HepG2 (cell line): ENCODE measurements at regions not wholly inside any gene's neighbourhood (a gene's known extent, or its start where the extent isn't known, plus 50 kb on each side); places are given as distances from the start of the nearest gene placed in this dataset.

Experiments
- ATAC-seq: fragments of 200-7000 bp; cut with Tn5 transposase; 3 replicates; pipeline ENCODE4 v1.9.1; 2020; ENCODE audit warnings: mild to moderate bottlenecking, moderate library complexity
- BruUV-seq: library from RNA; stranded (reverse); fragments of 400-500 nt; replicated peaks from 2 replicates; lab custom pipeline; 2021; lab: Mats Ljungman, UMichigan
- CTCF ChIA-PET: fragments of 300-600 bp; formaldehyde crosslinking; extraction: SDS; loops from one replicate; lab custom pipeline; 2021; ENCODE audit warnings: low total read pairs, inconsistent platforms, low intra/inter-chr PET ratio; lab: Yijun Ruan, JAX
- POLR2A ChIA-PET: fragments of 350-600 bp; sonication (Branson Sonifier 250); formaldehyde crosslinking; loops from one replicate; lab custom pipeline; 2020; ENCODE audit warnings: antibody characterized with exemption, inconsistent platforms; lab: Yijun Ruan, JAX
- DNase-seq: peaks from one replicate; pipeline ENCODE4 v3.0.0-alpha.2; 2015; ENCODE audit warnings: low spot score
- FAIRE-seq: peaks from 3 replicates; lab custom pipeline; 2011; peaks lifted over from hg19 to GRCh38; lab: Jason Lieb, UNC
- H2AFZ ChIP-seq: one replicate; pipeline ENCODE4 v1.6.1; 2011; ENCODE audit warnings: low read length, inconsistent platforms
- H3K27ac ChIP-seq: fragments of 300-600 bp; 3 replicates; pipeline ENCODE4 v1.8.0; 2011; ENCODE audit warnings: mixed run types, mild to moderate bottlenecking, mixed read lengths, low read length, inconsistent platforms; ENCODE audit not compliant: insufficient read depth; ENCODE audit errors: extremely low read length
- H3K27me3 ChIP-seq, 2 experiments: fragments of 200-600 bp in 1 of 2; 2 replicates in 1 of 2; 3 replicates in 1 of 2; pipeline versions ENCODE4 v1.6.0 to v1.8.0; 2011; ENCODE audit warnings: low read length in 2 of 2, mild to moderate bottlenecking in 2 of 2, moderate library complexity in 2 of 2, inconsistent platforms in 1 of 2; ENCODE audit not compliant: insufficient read depth in 2 of 2, control insufficient read depth in 1 of 2
- H3K36me3 ChIP-seq, 2 experiments: fragments of 200-600 bp in 1 of 2; replicated peaks in 1 of 2; 2 replicates in 1 of 2; 3 replicates in 1 of 2; pipeline versions ENCODE4 v1.5.1 to v1.8.0; 2011; ENCODE audit warnings: low read length in 2 of 2, inconsistent platforms in 1 of 2; ENCODE audit not compliant: insufficient read depth in 2 of 2, control insufficient read depth in 1 of 2
- H3K4me1 ChIP-seq: 2 replicates; pipeline ENCODE4 v1.5.1; 2012; ENCODE audit warnings: low read length, inconsistent platforms; ENCODE audit not compliant: insufficient read depth
- H3K4me2 ChIP-seq: 2 replicates; pipeline ENCODE4 v1.6.0; 2011; ENCODE audit warnings: low read depth, low read length, inconsistent platforms
- H3K4me3 ChIP-seq, 3 experiments: fragments of 200-600 bp in 1 of 3; sonication (generic), shearing (Covaris generic) in 1 of 3; replicated peaks in 1 of 3; 2 replicates each; pipeline ENCODE4 v1.5.1; 2011 to 2016; ENCODE audit warnings: low read length in 3 of 3, inconsistent platforms in 2 of 3, low read depth in 2 of 3, mild to moderate bottlenecking in 2 of 3, control low read depth in 1 of 3, mixed read lengths in 1 of 3; ENCODE audit not compliant: insufficient read depth in 1 of 3
- H3K79me2 ChIP-seq: one replicate; pipeline ENCODE4 v1.6.1; 2011; ENCODE audit warnings: low read length, inconsistent platforms; ENCODE audit not compliant: insufficient read depth
- H3K9ac ChIP-seq: 2 replicates; pipeline ENCODE4 v1.6.0; 2011; ENCODE audit warnings: mild to moderate bottlenecking, low read depth, low read length, inconsistent platforms; ENCODE audit not compliant: insufficient read depth
- H3K9me3 ChIP-seq: 2 replicates; pipeline ENCODE4 v1.5.1; 2012; ENCODE audit warnings: mild to moderate bottlenecking, low read length
- H4K20me1 ChIP-seq: 2 replicates; pipeline ENCODE4 v1.6.0; 2011; ENCODE audit warnings: inconsistent platforms, mild to moderate bottlenecking, low read length, moderate library complexity; ENCODE audit not compliant: insufficient read depth
- ADNP ChIP-seq: sonication (generic); formaldehyde crosslinking; IDR thresholded peaks from 2 replicates; pipeline ENCODE4 v1.4.0; 2020; ENCODE audit warnings: missing genetic modification reagents
- ARID2 ChIP-seq: sonication (generic); formaldehyde crosslinking; IDR thresholded peaks from 2 replicates; pipeline ENCODE4 v1.8.1; 2022; ENCODE audit warnings: mild to moderate bottlenecking, missing genetic modification reagents, borderline replicate concordance
- ASH2L ChIP-seq: fragments of 300-600, 200-600 bp; sonication (generic); IDR thresholded peaks from 2 replicates; pipeline ENCODE4 v1.7.0; 2017; ENCODE audit warnings: low read depth, mild to moderate bottlenecking, moderate library complexity, mixed read lengths, low read length; ENCODE audit not compliant: insufficient read length
- DR1 ChIP-seq: sonication (generic); formaldehyde crosslinking; IDR thresholded peaks from 2 replicates; pipeline ENCODE4 v1.8.0; 2021; ENCODE audit warnings: mild to moderate bottlenecking, missing genetic modification reagents, inconsistent platforms
- KLF13 ChIP-seq: sonication (generic); formaldehyde crosslinking; IDR thresholded peaks from 2 replicates; pipeline ENCODE4 v1.4.0; 2020; ENCODE audit warnings: mild to moderate bottlenecking, missing genetic modification reagents
- MBD4 ChIP-seq: IDR thresholded peaks from 2 replicates; pipeline ENCODE4 v1.6.1; 2012; ENCODE audit warnings: low read length, inconsistent platforms, borderline replicate concordance
- MEF2D ChIP-seq: sonication (generic); formaldehyde crosslinking; IDR thresholded peaks from 2 replicates; pipeline ENCODE4 v1.5.1; 2020; ENCODE audit warnings: mild to moderate bottlenecking, missing genetic modification reagents
- MEIS1 ChIP-seq: sonication (generic); formaldehyde crosslinking; IDR thresholded peaks from 2 replicates; pipeline ENCODE4 v1.9.0; 2021; ENCODE audit warnings: mild to moderate bottlenecking, missing genetic modification reagents, moderate library complexity, borderline replicate concordance
- MYNN ChIP-seq: sonication (generic); formaldehyde crosslinking; IDR thresholded peaks from 2 replicates; pipeline ENCODE4 v1.4.0; 2020; ENCODE audit warnings: mild to moderate bottlenecking, low read depth, missing genetic modification reagents
- RCOR2 ChIP-seq: IDR thresholded peaks from 2 replicates; pipeline ENCODE4 v1.6.1; 2016; ENCODE audit warnings: missing biosample characterization, missing genetic modification reagents
- SAFB2 ChIP-seq: sonication (generic); formaldehyde crosslinking; IDR thresholded peaks from 2 replicates; pipeline ENCODE4 v1.5.1; 2020; ENCODE audit warnings: missing genetic modification reagents, low read depth, mild to moderate bottlenecking, borderline replicate concordance
- SKI ChIP-seq: fragments of 450-650 bp; IDR thresholded peaks from one replicate; pipeline ENCODE4 v1.6.1; 2018; ENCODE audit warnings: mild to moderate bottlenecking; ENCODE audit not compliant: partially characterized antibody
- SNAI1 ChIP-seq: sonication (generic); formaldehyde crosslinking; IDR thresholded peaks from 2 replicates; pipeline ENCODE4 v1.5.0; 2020; ENCODE audit warnings: mild to moderate bottlenecking, missing genetic modification reagents, borderline replicate concordance
- ZFP36 ChIP-seq: fragments of 150-350 bp; IDR thresholded peaks from 2 replicates; pipeline ENCODE4 v1.6.1; 2018; ENCODE audit warnings: borderline replicate concordance, low read length, low read depth; ENCODE audit not compliant: partially characterized antibody
- ZNF138 ChIP-seq: sonication (generic); formaldehyde crosslinking; IDR thresholded peaks from 2 replicates; pipeline ENCODE4 v1.5.0; 2020; ENCODE audit warnings: mild to moderate bottlenecking, low read depth, missing genetic modification reagents
- ZNF282 ChIP-seq: fragments of 450-650 bp; IDR thresholded peaks from 2 replicates; pipeline ENCODE4 v1.6.1; 2018; ENCODE audit not compliant: partially characterized antibody
- ZNF441 ChIP-seq: sonication (generic); formaldehyde crosslinking; IDR thresholded peaks from 2 replicates; pipeline ENCODE4 v1.7.0; 2021; ENCODE audit warnings: missing genetic modification reagents, borderline replicate concordance
- ZNF644 ChIP-seq: IDR thresholded peaks from 2 replicates; pipeline ENCODE4 v1.6.1; 2016; ENCODE audit warnings: low read depth
- ZNF652 ChIP-seq: IDR thresholded peaks from 2 replicates; pipeline ENCODE4 v1.6.1; 2016; ENCODE audit warnings: low read depth, borderline replicate concordance
- ZNF674 ChIP-seq: sonication (generic); formaldehyde crosslinking; IDR thresholded peaks from 2 replicates; pipeline ENCODE4 v1.5.0; 2020; ENCODE audit warnings: low read depth, mild to moderate bottlenecking, missing genetic modification reagents
- ZNF749 ChIP-seq: sonication (generic); formaldehyde crosslinking; IDR thresholded peaks from 2 replicates; pipeline ENCODE4 v1.8.0; 2022; ENCODE audit warnings: mild to moderate bottlenecking, missing genetic modification reagents, moderate library complexity, borderline replicate concordance
- WGBS: methylation state at CpG from one replicate; pipeline ENCODE4 v1.1.6; 2017; ENCODE audit warnings: low lambda C conversion rate; 5-methylcytosine and 5-hydroxymethylcytosine counted together
- in situ Hi-C: cut with HindIII; loops from 2 replicates; pipeline ENCODE4 v1.10.0; 2017; ENCODE audit warnings: low pct_unique_long_range_greater_than_20kb; ENCODE audit not compliant: extremely low pct_ligation_motif_present
- intact Hi-C: fragments of 100-400 bp; cut with micrococcal nuclease; formaldehyde crosslinking; loops from one replicate; pipeline ENCODE4 v1.10.0; 2022; ENCODE audit not compliant: unreplicated experiment
- TF ChIP-seq, protein P1 (sequence below): sonication (generic); formaldehyde crosslinking; IDR thresholded peaks from 2 replicates; pipeline ENCODE4 v1.4.0; 2020; ENCODE audit warnings: missing genetic modification reagents

DNA sequence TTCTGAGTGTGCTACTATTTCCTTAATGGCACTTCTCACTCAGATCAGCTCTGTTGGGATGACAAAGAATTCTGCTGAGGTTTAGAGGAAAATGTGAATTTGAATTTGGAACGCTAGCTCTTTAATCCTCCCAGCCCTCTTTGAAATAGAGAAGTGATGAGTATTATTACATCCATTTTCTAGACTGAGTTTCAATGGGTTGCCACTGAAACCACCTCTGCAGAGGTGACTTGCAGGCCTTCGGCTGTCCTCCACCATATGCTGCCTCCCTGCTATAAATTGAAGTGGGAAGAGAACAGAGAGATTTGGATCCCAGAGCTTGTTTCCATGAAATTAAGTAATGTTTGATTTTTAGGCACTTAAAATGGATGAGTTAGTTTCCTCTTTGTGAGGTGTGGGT, 363.2 kb upstream of the SNX7 start:
- in situ Hi-C loops: no loop called here

DNA sequence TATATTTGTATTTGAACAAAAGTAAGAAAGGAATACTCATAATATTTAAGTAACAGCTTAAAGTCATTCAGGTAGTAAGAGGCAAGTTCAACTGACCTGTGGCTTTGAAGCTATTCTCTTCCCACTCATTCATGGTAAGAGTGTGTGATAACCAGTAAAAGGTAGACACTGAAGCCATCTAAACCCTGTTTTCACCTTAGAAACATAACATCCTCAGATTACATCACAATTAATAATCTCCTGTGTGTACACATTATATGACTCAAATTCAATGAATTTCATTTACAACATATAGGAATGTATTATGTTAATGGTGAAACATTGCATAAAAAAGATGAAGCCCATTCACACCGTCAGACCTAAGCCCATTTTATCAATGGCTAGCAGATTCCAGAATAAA, 364.8 kb upstream of the SNX7 start:
- no TSS peak for BruUV-seq
- ChIA-PET CTCF (no interaction called here), POLR2A (no interaction called here)
- no peak overlapping the region for H3K4me3 ChIP-seq
- no peaks in the 10 kb centered on the region for H3K79me2 ChIP-seq
- in situ Hi-C loops: no loop called here
- no peaks in the 10 kb centered on the region for H3K4me1 ChIP-seq
- H3K9ac ChIP-seq: no peak overlapping the region
- WGBS: 3% methylated on average over 1 of the region's 1 CpG
- H4K20me1 ChIP-seq: no peaks in the 10 kb centered on the region
- FAIRE-seq (no peak), ATAC-seq (no peak), DNase-seq (no peak)
- H3K36me3 ChIP-seq: no peaks in the 10 kb centered on the region
- no peaks in the 10 kb centered on the region for H3K9me3 ChIP-seq
- H3K27ac ChIP-seq: no peak overlapping the region
- H3K27me3 ChIP-seq: no peaks in the 10 kb centered on the region
- H2AFZ ChIP-seq: no peak overlapping the region
- no peak overlapping the region for H3K4me2 ChIP-seq
- intact Hi-C loops: no loop called here
- TF ChIP-seq ZNF652 (CRISPR knock-in tag): no peak
- TF ChIP-seq RCOR2 (CRISPR knock-in tag): no peak
- no peak for TF ChIP-seq SAFB2 (CRISPR knock-in tag)
- no peak for TF ChIP-seq ZNF749 (CRISPR knock-in tag)
- no peak for TF ChIP-seq ASH2L
- TF ChIP-seq ZNF441 (CRISPR knock-in tag): no peak

More for the DNA sequence above, 363.2 kb upstream of the SNX7 start:
- ATAC-seq: no peak
- Histone ChIP-seq H3K36me3 (no peaks in the 10 kb centered on the region), H3K4me2 (no peak overlapping the region), H3K9me3 (no peaks in the 10 kb centered on the region), H3K9ac (no peak overlapping the region), H4K20me1 (no peaks in the 10 kb centered on the region), H3K79me2 (no peaks in the 10 kb centered on the region), H3K27ac (no peak overlapping the region), H3K4me1 (no peaks in the 10 kb centered on the region), H3K27me3 (no peaks in the 10 kb centered on the region), H2AFZ (no peak overlapping the region), H3K4me3 (no peak overlapping the region)
- BruUV-seq: no TSS peak
- ChIA-PET CTCF (no interaction called here), POLR2A (no interaction called here)
- no peak for TF ChIP-seq ADNP (CRISPR knock-in tag)
- no peak for TF ChIP-seq ZNF138 (CRISPR knock-in tag)
- TF ChIP-seq MEIS1 (CRISPR knock-in tag): no peak
- TF ChIP-seq DR1: no peak
- TF ChIP-seq, protein P1, sequence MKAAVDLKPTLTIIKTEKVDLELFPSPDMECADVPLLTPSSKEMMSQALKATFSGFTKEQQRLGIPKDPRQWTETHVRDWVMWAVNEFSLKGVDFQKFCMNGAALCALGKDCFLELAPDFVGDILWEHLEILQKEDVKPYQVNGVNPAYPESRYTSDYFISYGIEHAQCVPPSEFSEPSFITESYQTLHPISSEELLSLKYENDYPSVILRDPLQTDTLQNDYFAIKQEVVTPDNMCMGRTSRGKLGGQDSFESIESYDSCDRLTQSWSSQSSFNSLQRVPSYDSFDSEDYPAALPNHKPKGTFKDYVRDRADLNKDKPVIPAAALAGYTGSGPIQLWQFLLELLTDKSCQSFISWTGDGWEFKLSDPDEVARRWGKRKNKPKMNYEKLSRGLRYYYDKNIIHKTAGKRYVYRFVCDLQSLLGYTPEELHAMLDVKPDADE (CRISPR knock-in tag): no peak
- TF ChIP-seq MYNN (CRISPR knock-in tag): no peak
- TF ChIP-seq ZNF282: no peak
- no peak for TF ChIP-seq ZNF644 (CRISPR knock-in tag)
- TF ChIP-seq ZNF674 (CRISPR knock-in tag): no peak
- no peak for TF ChIP-seq SKI
- TF ChIP-seq ARID2 (CRISPR knock-in tag): no peak
- TF ChIP-seq MBD4: no peak
- no peak for TF ChIP-seq SNAI1 (CRISPR knock-in tag)
- TF ChIP-seq ZFP36: no peak
- TF ChIP-seq KLF13: no peak
- no peak for TF ChIP-seq MEF2D (CRISPR knock-in tag)
- WGBS: 0% methylated on average over 2 of the region's 2 CpGs
- no peak for FAIRE-seq
- no peak for DNase-seq
- intact Hi-C loops: no loop called here
